GM13976 (cell line): ENCODE measurements at regions not wholly inside any gene's neighbourhood (a gene's known extent, or its start where the extent isn't known, plus 50 kb on each side); places are given as distances from the start of the nearest gene placed in this dataset.

ENCODE experiments used
- DNase-seq: peaks from one replicate; pipeline ENCODE4 v3.0.0; 2012; ENCODE audit warnings: low spot score
- CTCF ChIP-seq: IDR thresholded peaks from 2 replicates; pipeline ENCODE4 v1.5.1; 2012; ENCODE audit warnings: borderline replicate concordance, mild to moderate bottlenecking; ENCODE audit not compliant: insufficient read depth; ENCODE audit errors: extremely low read depth, missing control alignments, control extremely low read depth
- in situ Hi-C: fragments of 300-500 bp; cut with MboI; formaldehyde crosslinking; loops from one replicate; pipeline ENCODE4 v1.12.0; 2022; ENCODE audit warnings: low sequenced_read_pairs, mixed read lengths, inconsistent platforms; ENCODE audit not compliant: unreplicated experiment

GRCh38 chr4:38390969-38391545 is 272.9 kb upstream of the KLF3 start:
- no peak for DNase-seq
- in situ Hi-C loops = no loop called here
- TF ChIP-seq CTCF = no peak

- DNase-seq = no peak
- no peak for TF ChIP-seq CTCF
- in situ Hi-C loops = no loop called here
These were observed 271.7 kb upstream of the KLF3 start for GRCh38 chr4:38392223-38392855.

- DNase-seq = no peak
- TF ChIP-seq CTCF = no peak
- in situ Hi-C loops = no loop called here
These were observed 267.9 kb upstream of the KLF3 start for GRCh38 chr4:38396091-38396490.

GRCh38 chr4:38396845-38397547 is 267.0 kb upstream of the KLF3 start:
- TF ChIP-seq CTCF = no peak
- in situ Hi-C loops = no loop called here
- no peak for DNase-seq

GRCh38 chr4:38400946-38401345 is 263.1 kb upstream of the KLF3 start:
- no peak for DNase-seq
- in situ Hi-C loops = no loop called here
- TF ChIP-seq CTCF = no peak

- TF ChIP-seq CTCF = no peak
- in situ Hi-C loops = no loop called here
- no peak for DNase-seq
These were observed 257.8 kb upstream of the KLF3 start for GRCh38 chr4:38406243-38406642.
